GM19468 (cell line): ENCODE measurements at regions not wholly inside any gene's neighbourhood (a gene's known extent, or its start where the extent isn't known, plus 50 kb on each side); places are given as distances from the start of the nearest gene placed in this dataset.
"Not testable (repeated sequence)": the region's sequence is repeated elsewhere in the genome, so short reads cannot be mapped to it uniquely, and the experiment has no call there.

ENCODE experiments used
- ATAC-seq: cut with Tn5 transposase; IDR thresholded peaks from one replicate; pipeline ENCODE4 v1.9.1; 2021; ENCODE audit warnings: mild to moderate bottlenecking, moderate library complexity, moderate number of reproducible peaks; ENCODE audit not compliant: unreplicated experiment; ENCODE audit errors: extremely low read depth

GRCh38 chr2:160753331-160753654 is 259.7 kb upstream of the RBMS1 start:
- no peak for ATAC-seq

GRCh38 chr2:160753960-160754359 is 260.4 kb upstream of the RBMS1 start:
- ATAC-seq, result no peak

- ATAC-seq, result no peak
Measured at GRCh38 chr2:160756481-160756880, 262.9 kb upstream of the RBMS1 start.

GRCh38 chr2:160762493-160763128 is 269.0 kb upstream of the RBMS1 start:
- not testable (repeated sequence) for ATAC-seq

GRCh38 chr2:160783474-160783873 is 289.9 kb upstream of the RBMS1 start:
- ATAC-seq, result no peak

- no peak for ATAC-seq
Measured at GRCh38 chr2:160784034-160784433, 290.4 kb upstream of the RBMS1 start.

- no peak for ATAC-seq
Measured at GRCh38 chr2:160790738-160791137, 297.1 kb upstream of the RBMS1 start.

GRCh38 chr2:160791884-160792283 is 298.3 kb upstream of the RBMS1 start:
- no peak for ATAC-seq

GRCh38 chr2:160792837-160793236 is 299.2 kb upstream of the RBMS1 start:
- no peak for ATAC-seq

GRCh38 chr2:160794926-160795325 is 301.3 kb upstream of the RBMS1 start:
- ATAC-seq, result no peak

- ATAC-seq, result no peak
Measured at GRCh38 chr2:160803881-160804280, 310.3 kb upstream of the RBMS1 start.

GRCh38 chr2:160810406-160810805 is 316.8 kb upstream of the RBMS1 start:
- no peak for ATAC-seq

- ATAC-seq, result no peak
Measured at GRCh38 chr2:160812830-160813505, 319.4 kb upstream of the RBMS1 start.

- ATAC-seq, result no peak
Measured at GRCh38 chr2:160813506-160813858, 319.9 kb upstream of the RBMS1 start.

- no peak for ATAC-seq
Measured at GRCh38 chr2:160816916-160817499, 323.4 kb upstream of the RBMS1 start.

- ATAC-seq, result no peak
Measured at GRCh38 chr2:160820691-160821090, 327.1 kb upstream of the RBMS1 start.

- no peak for ATAC-seq
Measured at GRCh38 chr2:160822006-160822405, 328.4 kb upstream of the RBMS1 start.

GRCh38 chr2:160825433-160825832 is 331.8 kb upstream of the RBMS1 start:
- ATAC-seq, result no peak

GRCh38 chr2:160826496-160826895 is 332.9 kb upstream of the RBMS1 start:
- no peak for ATAC-seq

GRCh38 chr2:160828076-160828475 is 332.2 kb upstream of the TANK start:
- ATAC-seq, result no peak

GRCh38 chr2:160832381-160832780 is 327.8 kb upstream of the TANK start:
- ATAC-seq, result not testable (repeated sequence)

- ATAC-seq, result no peak
Measured at GRCh38 chr2:160835166-160835565, 325.1 kb upstream of the TANK start.
